NCI-H2227 (cell line): ENCODE measurements at regions not wholly inside any gene's neighbourhood (a gene's known extent, or its start where the extent isn't known, plus 50 kb on each side); places are given as distances from the start of the nearest gene placed in this dataset.

Experiments
- DNase-seq: peaks from one replicate; lab custom pipeline; 2025; ENCODE audit not compliant: unreplicated experiment; lab: John Stamatoyannopoulos, UW

- no peak for DNase-seq
Observed at GRCh38 chr7:137172105-137172590, 171.4 kb downstream of the PTN start.

- peak; percentile 76 for DNase-seq
Observed at GRCh38 chr7:137169282-137169698, 174.2 kb downstream of the PTN start.

GRCh38 chr7:137167609-137168008 is 175.9 kb downstream of the PTN start:
- no peak for DNase-seq

GRCh38 chr7:137166363-137166762 is 177.2 kb downstream of the PTN start:
- DNase-seq: no peak

GRCh38 chr7:137165786-137166185 is 177.7 kb downstream of the PTN start:
- DNase-seq: no peak

- no peak for DNase-seq
Observed at GRCh38 chr7:137165241-137165640, 178.3 kb downstream of the PTN start.

GRCh38 chr7:137164251-137164650 is 179.3 kb downstream of the PTN start:
- DNase-seq: no peak

GRCh38 chr7:137160236-137160635 is 183.3 kb downstream of the PTN start:
- no peak for DNase-seq

GRCh38 chr7:137157256-137157655 is 186.3 kb downstream of the PTN start:
- no peak for DNase-seq

- no peak for DNase-seq
Observed at GRCh38 chr7:137151690-137152052, 191.9 kb downstream of the PTN start.

GRCh38 chr7:137151041-137151689 is 192.4 kb downstream of the PTN start:
- no peak for DNase-seq

GRCh38 chr7:137147338-137147720 is 196.2 kb downstream of the PTN start:
- no peak for DNase-seq

- DNase-seq: no peak
Observed at GRCh38 chr7:137146552-137147337, 196.8 kb downstream of the PTN start.

GRCh38 chr7:137146012-137146455 is 197.5 kb downstream of the PTN start:
- no peak for DNase-seq

- no peak for DNase-seq
Observed at GRCh38 chr7:137142376-137142775, 201.2 kb downstream of the PTN start.

- DNase-seq: no peak
Observed at GRCh38 chr7:137135654-137136350, 207.7 kb downstream of the PTN start.

GRCh38 chr7:137130751-137131158 is 212.8 kb downstream of the PTN start:
- no peak for DNase-seq

GRCh38 chr7:137129025-137129424 is 214.5 kb downstream of the PTN start:
- no peak for DNase-seq

- DNase-seq: no peak
Observed at GRCh38 chr7:137127806-137128205, 215.7 kb downstream of the PTN start.

- DNase-seq: no peak
Observed at GRCh38 chr7:137127058-137127457, 216.5 kb downstream of the PTN start.

GRCh38 chr7:137122145-137122544 is 221.4 kb downstream of the PTN start:
- no peak for DNase-seq

GRCh38 chr7:137120690-137121089 is 222.8 kb downstream of the PTN start:
- no peak for DNase-seq
